GM23338 (cell line): ENCODE measurements at regions not wholly inside any gene's neighbourhood (a gene's known extent, or its start where the extent isn't known, plus 50 kb on each side); places are given as distances from the start of the nearest gene placed in this dataset.

ENCODE experiments used
- EZH2 ChIP-seq: fragments of 200-600 bp; sonication (generic); IDR thresholded peaks from one replicate; pipeline ENCODE4 v1.8.0; 2017; ENCODE audit warnings: antibody characterized with exemption, mild to moderate bottlenecking, low read depth; ENCODE audit not compliant: unreplicated experiment
- EZH2phosphoT487 ChIP-seq: fragments of 200-600 bp; sonication (generic); IDR thresholded peaks from one replicate; pipeline ENCODE4 v1.8.1; 2018; ENCODE audit warnings: antibody characterized with exemption; ENCODE audit not compliant: unreplicated experiment
- JUNB ChIP-seq: IDR thresholded peaks from one replicate; pipeline ENCODE4 v1.6.1; 2016; ENCODE audit warnings: antibody characterized with exemption; ENCODE audit not compliant: unreplicated experiment
- POLR2AphosphoS5 ChIP-seq: IDR thresholded peaks from 2 replicates; pipeline ENCODE4 v1.6.1; 2016; ENCODE audit warnings: antibody characterized with exemption, low read depth
- ZNF331 ChIP-seq: fragments of 250-450 bp; sonication (Bioruptor Pico); IDR thresholded peaks from 2 replicates; pipeline ENCODE4 v1.5.0; 2020; ENCODE audit warnings: low read depth, mild to moderate bottlenecking, moderate library complexity
- TF ChIP-seq, protein P1 (sequence below), 2 experiments: fragments of 200-600 bp in 1 of 2; sonication (generic) in 1 of 2; conservative IDR thresholded peaks; 2 replicates each; pipeline versions ENCODE4 v1.5.1 to v1.6.1; 2016 to 2017; ENCODE audit warnings: antibody characterized with exemption in 2 of 2, low read depth in 2 of 2, mild to moderate bottlenecking in 2 of 2, moderate library complexity in 1 of 2
- TF ChIP-seq, protein P2 (sequence below): IDR thresholded peaks from 2 replicates; pipeline ENCODE4 v1.6.1; 2016; ENCODE audit warnings: antibody characterized with exemption
- TF ChIP-seq, protein P3 (sequence below): IDR thresholded peaks from one replicate; pipeline ENCODE4 v1.6.1; 2018; ENCODE audit warnings: antibody characterized with exemption; ENCODE audit not compliant: unreplicated experiment

DNA sequence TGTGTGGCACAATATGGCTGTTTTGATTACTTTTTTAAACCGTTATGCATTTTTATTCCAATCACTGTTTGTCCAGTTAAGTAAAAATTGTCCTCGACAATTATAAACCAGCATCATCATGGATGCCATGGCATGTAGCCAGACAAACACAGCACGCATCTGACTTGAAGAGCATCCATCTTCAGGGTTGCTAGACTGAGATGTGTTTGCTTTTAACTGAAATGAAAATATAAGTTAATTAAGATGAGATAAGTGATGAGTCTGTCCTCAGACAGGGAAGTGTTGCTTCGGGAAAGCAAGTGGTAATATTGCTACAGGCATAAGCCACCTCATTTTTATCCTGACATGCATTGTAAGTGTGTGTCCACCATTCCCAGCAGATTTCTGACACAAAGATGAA lies 92.8 kb upstream of the TPP2 start:
- TF ChIP-seq, protein P1, sequence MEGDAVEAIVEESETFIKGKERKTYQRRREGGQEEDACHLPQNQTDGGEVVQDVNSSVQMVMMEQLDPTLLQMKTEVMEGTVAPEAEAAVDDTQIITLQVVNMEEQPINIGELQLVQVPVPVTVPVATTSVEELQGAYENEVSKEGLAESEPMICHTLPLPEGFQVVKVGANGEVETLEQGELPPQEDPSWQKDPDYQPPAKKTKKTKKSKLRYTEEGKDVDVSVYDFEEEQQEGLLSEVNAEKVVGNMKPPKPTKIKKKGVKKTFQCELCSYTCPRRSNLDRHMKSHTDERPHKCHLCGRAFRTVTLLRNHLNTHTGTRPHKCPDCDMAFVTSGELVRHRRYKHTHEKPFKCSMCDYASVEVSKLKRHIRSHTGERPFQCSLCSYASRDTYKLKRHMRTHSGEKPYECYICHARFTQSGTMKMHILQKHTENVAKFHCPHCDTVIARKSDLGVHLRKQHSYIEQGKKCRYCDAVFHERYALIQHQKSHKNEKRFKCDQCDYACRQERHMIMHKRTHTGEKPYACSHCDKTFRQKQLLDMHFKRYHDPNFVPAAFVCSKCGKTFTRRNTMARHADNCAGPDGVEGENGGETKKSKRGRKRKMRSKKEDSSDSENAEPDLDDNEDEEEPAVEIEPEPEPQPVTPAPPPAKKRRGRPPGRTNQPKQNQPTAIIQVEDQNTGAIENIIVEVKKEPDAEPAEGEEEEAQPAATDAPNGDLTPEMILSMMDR (conservative IDR thresholded peaks at IDR 0.05; ENCODE audit: low read depth in 2 of 2), result no peak
- TF ChIP-seq, protein P2, sequence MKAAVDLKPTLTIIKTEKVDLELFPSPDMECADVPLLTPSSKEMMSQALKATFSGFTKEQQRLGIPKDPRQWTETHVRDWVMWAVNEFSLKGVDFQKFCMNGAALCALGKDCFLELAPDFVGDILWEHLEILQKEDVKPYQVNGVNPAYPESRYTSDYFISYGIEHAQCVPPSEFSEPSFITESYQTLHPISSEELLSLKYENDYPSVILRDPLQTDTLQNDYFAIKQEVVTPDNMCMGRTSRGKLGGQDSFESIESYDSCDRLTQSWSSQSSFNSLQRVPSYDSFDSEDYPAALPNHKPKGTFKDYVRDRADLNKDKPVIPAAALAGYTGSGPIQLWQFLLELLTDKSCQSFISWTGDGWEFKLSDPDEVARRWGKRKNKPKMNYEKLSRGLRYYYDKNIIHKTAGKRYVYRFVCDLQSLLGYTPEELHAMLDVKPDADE, result no peak
- no peak for TF ChIP-seq EZH2phosphoT487
- TF ChIP-seq, protein P3, sequence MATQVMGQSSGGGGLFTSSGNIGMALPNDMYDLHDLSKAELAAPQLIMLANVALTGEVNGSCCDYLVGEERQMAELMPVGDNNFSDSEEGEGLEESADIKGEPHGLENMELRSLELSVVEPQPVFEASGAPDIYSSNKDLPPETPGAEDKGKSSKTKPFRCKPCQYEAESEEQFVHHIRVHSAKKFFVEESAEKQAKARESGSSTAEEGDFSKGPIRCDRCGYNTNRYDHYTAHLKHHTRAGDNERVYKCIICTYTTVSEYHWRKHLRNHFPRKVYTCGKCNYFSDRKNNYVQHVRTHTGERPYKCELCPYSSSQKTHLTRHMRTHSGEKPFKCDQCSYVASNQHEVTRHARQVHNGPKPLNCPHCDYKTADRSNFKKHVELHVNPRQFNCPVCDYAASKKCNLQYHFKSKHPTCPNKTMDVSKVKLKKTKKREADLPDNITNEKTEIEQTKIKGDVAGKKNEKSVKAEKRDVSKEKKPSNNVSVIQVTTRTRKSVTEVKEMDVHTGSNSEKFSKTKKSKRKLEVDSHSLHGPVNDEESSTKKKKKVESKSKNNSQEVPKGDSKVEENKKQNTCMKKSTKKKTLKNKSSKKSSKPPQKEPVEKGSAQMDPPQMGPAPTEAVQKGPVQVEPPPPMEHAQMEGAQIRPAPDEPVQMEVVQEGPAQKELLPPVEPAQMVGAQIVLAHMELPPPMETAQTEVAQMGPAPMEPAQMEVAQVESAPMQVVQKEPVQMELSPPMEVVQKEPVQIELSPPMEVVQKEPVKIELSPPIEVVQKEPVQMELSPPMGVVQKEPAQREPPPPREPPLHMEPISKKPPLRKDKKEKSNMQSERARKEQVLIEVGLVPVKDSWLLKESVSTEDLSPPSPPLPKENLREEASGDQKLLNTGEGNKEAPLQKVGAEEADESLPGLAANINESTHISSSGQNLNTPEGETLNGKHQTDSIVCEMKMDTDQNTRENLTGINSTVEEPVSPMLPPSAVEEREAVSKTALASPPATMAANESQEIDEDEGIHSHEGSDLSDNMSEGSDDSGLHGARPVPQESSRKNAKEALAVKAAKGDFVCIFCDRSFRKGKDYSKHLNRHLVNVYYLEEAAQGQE, result no peak
- no peak for TF ChIP-seq POLR2AphosphoS5
- TF ChIP-seq EZH2, result no peak
- TF ChIP-seq JUNB, result no peak
- TF ChIP-seq ZNF331 (CRISPR knock-in tag), result no peak
